GM20000 (cell line): ENCODE measurements at regions not wholly inside any gene's neighbourhood (a gene's known extent, or its start where the extent isn't known, plus 50 kb on each side); places are given as distances from the start of the nearest gene placed in this dataset.
"Not testable (repeated sequence)": the region's sequence is repeated elsewhere in the genome, so short reads cannot be mapped to it uniquely, and the experiment has no call there.

ENCODE experiments used
- DNase-seq: peaks from one replicate; pipeline ENCODE4 v3.0.0; 2012; ENCODE audit warnings: low spot score
- CTCF ChIP-seq: IDR thresholded peaks from 2 replicates; pipeline ENCODE4 v1.5.1; 2012; ENCODE audit warnings: mild to moderate bottlenecking, control low read depth; ENCODE audit errors: extremely low read depth, missing control alignments

- no peak for DNase-seq
- no peak for TF ChIP-seq CTCF
Observed at GRCh38 chr3:127078626-127079025, 95.7 kb downstream of the PLXNA1 start.

GRCh38 chr3:127079211-127079610 is 96.3 kb downstream of the PLXNA1 start:
- TF ChIP-seq CTCF = no peak

DNA sequence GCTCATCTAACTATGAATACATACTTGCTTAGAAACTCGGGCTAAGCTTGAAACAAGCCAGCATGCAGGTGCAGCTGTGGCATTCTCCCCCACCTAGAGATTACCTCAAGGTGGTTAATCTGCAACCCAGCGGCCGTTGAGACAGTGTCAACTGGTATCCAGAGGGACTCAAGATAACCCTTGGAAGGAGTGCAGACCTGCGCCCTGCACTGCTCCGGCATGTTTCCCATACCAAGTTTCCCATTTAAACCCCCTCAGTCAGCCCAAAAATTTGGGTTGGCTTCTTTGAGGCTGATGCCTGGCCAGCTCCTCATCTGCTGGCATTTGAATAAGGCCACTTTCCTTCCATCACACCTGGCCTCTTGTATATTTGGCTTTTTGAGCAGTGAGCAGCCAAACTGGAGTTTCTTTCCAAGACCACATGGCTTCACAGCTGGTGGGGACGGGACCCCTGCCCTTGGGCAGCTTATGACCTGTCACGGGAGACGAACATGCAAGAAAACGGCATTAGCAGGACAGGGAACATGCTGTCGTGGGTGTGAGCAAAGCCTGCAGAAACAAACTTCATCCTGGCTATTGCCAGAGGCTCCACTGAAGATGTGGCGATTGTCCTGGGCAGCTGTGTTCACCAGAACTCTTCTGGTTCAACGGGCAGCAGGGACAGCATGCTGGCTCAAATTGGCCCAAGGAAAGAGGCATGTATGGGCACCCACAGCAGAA is 98.2 kb downstream of the PLXNA1 start:
- no peak for DNase-seq
- no peak for TF ChIP-seq CTCF

More at GRCh38 chr3:127079211-127079610, 96.3 kb downstream of the PLXNA1 start:
- no peak for DNase-seq

GRCh38 chr3:127082066-127082465 is 99.2 kb downstream of the PLXNA1 start:
- TF ChIP-seq CTCF = no peak
- no peak for DNase-seq

DNA sequence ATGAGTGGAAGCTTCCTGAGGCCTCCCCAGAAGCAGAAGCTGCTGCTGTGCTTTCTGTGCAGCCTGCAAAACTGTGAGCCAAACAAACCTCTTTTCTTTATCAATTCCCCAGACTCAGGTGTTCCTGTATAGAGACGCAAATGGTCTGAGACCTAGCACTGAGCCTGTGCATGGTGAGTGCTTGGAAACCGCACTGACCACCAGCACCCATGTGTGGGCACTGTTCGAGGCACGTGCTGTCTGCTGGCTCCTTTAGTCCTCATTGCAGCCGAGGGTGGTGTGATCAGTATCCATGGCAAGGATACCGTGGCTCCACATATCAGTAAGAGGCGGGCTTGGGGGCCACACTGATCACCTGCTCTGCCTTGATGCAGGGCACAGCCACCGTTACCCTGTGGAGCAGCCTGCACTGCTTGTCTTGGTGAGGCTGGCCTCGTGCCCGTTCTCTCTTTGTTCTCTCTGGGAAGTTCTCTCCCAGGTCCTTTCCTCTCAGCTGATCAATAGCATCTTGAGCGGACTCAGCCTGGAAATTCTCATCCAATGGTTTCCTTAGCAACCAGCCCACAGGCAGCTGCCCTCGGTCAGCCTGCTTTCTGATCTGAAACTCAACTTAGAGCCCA is 101.0 kb downstream of the PLXNA1 start:
- no peak for DNase-seq
- TF ChIP-seq CTCF = no peak

DNA sequence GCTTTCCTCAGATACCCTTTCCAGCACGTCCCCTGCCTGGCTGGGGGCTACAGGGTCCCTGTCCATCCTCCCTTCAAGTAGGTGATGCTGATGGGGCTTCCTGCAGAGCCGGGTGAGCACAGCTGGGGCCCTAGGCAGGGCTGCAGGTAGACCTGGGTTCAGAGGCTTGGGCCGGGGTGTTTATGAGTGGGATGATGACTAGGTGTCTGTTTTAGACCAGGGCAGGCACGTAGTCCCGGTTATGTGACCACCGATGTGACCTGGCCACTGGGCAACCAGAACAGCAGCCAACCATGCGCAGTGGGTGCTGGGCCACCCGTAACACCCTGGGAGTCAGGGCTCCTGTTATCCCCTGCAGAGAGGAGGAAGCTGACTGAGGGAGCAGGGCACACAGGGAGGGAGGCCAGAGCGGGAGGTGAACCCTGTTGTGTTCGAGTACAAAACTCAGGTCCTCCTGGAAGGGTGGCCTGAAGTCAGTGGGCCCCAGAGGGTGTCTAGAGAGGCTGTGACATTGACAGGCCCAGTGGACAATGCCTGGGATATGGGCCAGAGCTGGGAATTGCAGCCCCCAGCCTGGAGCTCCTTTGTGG is 101.6 kb downstream of the PLXNA1 start:
- no peak for DNase-seq
- no peak for TF ChIP-seq CTCF

- no peak for DNase-seq
- no peak for TF ChIP-seq CTCF
Observed at GRCh38 chr3:127085576-127085975, 102.7 kb downstream of the PLXNA1 start.

- not testable (repeated sequence) for DNase-seq
Observed at GRCh38 chr3:127086591-127086990, 103.7 kb downstream of the PLXNA1 start.
